ENCODE measurements at regions not wholly inside any gene's neighbourhood (a gene's known extent, or its start where the extent isn't known, plus 50 kb on each side); places are given as distances from the start of the nearest gene placed in this dataset.
"Not testable (repeated sequence)": the region's sequence is repeated elsewhere in the genome, so short reads cannot be mapped to it uniquely, and the experiment has no call there.

DNA sequence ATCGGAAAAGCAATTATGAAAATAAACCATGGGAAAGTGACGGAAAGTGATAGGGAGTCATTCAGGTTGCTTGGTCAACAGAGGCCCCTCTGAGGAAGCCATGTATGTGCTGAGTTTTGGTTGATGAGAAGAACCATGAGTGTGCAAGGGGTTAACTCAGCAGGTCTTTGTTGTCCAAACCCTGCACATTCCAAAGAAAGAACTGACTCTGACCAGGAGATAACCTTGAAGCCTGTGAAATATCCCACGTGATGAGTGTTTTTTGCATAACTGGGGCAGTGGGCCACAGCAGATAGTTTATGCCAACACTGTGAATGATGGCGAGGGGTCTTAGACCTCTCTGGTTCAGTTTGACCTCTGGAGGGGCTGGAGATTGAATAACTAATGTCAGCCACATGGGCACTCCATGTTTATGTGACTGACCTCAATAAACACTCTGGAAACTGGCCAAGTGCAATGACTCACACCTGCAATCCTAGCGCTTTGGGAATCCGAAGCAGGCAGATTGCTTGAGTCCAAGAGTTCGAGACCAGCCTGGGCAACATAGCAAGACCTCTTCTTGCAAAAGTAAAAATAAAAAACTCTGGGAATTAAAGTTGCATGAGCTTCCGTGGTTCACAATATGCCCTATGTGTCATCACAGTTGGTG lies 154.0 kb upstream of the FOXK1 start:
- no peak for DNase-seq

DNA sequence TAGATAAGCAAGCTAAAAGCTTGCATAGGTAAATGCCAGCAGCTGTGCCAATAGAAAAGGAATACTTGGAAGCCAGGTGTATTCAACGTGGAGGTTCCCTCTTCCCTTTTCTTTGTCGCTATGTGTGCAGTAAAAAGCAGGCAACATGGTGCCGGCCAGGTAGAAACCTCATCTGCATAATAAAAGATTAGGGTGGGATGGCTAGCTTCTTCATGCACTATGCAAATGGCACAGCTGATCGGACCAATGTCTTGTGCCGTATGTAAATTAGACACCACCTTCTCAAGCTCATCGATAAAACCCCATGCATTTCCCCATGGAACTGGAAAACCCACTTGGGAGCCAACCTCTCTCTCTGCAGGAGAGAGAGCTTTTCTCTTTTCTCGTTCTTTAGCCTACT lies 150.9 kb upstream of the FOXK1 start:
- no peak for DNase-seq

DNA sequence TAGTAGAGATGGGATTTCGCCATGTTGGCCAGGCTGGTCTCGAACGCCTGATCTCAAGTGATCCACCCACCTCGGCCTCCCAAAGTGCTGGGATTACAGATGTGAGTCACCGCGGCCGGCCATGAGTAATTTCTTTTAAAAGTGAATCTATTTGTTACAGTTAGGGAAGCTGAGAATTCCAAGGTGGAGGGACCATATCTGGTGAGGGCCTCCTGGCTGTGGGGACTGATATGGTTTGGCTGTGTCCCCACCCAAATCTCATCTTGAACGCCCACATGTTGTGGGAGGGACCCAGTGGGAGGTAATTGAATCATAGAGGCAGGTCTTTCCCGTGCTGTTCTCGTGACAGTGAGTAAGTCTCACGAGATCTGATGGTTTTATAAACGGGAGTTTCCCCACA lies 148.8 kb upstream of the FOXK1 start:
- DNase-seq = not testable (repeated sequence)

DNA sequence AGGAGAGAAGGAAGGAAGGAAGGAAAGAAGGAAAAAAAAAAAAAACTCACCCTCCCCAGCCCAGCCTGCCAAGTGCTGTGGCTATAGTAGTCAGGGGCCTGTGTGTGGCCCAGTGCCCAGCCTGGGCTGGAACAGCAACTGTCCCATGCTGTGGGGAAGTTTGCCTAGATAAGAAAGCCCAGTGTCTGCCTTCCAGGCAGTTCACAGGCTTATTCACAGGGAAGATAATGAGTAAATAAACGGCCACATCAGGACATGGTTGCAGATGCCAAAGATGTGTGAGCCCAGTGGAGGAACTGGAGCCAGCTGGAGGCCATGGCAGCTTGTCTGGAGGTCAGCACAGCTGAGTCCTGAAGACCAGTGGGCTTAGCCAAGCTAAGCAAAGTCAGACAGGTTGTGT lies 132.4 kb upstream of the FOXK1 start:
- DNase-seq = peak; percentile 8 to 15

DNA sequence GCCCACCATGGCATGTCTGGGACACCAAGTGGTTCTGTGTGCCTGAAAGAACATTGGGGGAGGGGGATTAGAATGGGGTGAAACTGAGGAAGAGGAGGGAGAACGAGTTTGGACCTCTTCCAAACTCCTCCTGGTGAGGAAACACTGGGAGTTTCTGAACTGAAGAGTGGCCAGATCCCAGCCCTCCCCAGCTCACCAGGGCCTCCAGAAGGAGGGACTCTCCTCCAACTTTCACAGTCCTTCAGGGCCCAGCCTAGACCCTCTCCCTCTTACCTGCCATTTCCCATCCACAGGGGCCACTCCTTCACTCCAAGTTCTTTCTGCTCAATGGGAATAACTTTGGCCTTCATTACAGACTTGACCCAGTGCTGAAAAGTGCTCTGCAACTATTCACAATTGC lies 132.0 kb upstream of the FOXK1 start:
- DNase-seq = no peak

DNA sequence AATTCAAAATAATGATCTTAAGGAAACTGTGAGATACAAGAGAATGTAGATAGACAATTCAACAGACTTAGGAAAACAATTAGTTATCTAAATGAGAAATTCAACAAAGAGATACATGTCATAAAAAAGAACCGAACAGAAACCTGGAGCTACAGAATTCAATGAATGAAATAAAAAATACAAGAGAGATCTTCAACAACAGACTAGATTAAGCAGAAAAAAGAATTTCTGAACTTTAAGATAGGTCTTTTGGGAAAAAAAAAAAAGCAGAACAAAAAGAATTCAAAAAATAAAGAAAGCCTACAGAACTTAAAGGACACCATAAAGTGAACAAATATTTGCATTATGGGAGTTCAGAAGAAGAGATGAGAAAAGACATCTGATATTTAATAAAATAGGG lies 129.1 kb upstream of the FOXK1 start:
- no peak for DNase-seq

DNA sequence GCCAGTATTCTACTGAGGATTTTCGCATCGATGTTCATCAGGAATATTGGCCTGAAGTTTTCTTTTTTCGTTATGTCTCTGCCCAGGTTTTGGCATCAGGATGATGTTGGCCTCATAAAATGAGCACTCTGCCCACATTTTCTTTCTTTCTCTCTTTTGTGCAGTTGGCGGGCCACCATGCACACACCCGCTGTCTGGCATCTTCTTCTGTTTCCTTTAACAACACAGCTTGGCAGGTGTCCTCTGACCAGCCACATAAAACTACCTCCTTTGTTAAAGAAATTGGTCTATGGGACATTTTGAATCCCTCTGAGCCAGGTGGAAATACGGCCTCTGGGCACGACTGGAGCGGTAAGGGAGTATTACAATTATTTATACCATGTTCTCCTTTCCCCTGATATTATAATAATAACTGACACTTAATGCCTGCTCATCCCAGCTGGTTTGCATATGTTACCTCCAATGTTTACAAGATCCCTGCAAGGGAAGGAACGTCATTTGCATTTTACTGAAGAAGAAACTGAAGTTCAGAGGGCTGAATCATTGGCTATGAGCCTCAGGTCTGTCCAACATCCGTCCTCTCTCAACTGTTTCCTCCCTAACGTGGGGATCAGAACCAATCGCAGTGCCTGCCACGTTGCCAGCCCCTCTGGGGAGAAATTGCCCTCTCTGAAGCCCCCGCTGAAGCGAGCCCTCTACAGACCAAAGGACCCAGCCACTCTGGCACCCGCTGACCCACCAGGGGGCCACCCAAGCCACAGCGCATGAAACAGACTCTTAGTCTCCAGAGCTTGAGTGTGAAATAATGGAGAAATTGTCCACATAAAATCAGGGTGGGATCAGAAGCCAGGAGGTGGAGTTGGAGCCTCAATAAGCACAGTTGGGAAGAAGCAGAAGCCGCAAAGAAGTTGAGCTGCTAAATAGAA lies 125.0 kb upstream of the FOXK1 start:
- peak in 1 of 2 donors; percentile 10 for DNase-seq

DNA sequence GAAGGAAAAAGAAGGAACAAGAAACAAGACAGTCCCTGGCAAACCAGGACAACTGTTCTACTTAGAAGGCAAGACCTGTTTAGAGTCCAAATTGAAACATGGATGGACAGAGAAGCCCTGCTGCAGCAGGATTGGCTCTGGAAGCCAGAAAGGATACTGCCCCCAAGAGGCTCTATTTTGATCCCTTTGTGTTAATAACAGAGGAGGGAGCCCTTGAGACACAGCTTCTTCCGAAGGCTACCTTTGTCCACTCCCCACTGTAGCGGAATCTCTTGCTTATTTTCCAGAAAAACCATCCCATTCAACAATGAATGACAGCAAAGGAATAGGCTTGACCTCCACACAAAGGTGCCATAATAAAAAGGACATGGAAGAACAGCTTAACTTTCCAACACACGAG lies 120.3 kb upstream of the FOXK1 start:
- no peak for DNase-seq

DNA sequence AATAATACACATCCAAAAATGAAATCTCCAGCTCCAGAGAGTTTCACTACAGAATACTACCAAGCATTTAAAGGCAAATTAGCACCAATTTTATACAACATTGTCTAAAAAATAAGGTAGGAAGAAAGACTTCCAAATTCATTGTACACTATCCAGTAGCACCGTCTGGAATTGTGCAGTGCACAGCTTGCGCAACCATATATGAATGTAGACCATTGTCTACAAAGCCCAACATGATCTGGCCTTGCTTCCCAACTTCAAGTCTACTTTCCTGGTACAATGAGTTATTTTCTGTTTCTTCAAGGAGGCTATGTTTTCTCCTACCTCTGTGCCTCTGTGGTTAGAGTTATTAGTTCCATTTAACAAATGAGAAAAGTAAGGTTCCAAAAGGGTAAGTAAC lies 115.4 kb upstream of the FOXK1 start:
- no peak for DNase-seq

DNA sequence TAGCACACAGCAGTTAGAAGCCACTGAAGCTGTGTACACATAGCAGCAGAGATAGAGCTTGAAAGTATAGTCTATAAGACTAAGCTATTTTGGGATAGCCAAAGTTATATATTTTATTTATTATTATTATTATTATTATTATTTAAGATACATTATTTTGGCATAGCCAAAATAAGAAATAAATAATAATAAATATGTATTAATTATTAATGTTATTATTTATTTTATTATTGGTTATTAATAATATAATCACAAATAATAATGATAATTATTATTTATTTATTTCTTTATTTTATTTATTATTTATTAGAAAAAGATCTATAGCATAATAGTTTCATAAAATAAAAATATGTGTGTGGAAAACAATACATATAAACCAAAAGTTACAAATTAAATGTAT lies 107.2 kb upstream of the FOXK1 start:
- no peak for DNase-seq

DNA sequence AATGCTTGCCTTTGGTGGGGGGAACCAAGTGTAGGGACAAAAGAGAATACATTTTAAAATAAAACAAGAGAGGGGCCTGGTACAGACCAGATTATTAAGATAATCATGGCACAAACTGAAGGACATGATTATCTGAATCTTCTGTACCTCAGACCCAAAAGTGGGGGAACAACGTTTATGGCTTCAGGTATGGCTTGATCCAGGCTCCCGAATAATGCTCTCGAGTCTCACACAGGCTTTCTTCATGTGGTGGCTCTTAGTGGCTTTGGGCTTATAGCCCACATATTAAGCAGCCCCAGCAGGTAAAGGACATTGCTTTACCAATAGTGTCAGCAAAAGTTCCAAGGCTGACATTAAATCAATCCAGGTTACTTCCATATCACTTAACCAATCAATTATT lies 106.8 kb upstream of the FOXK1 start:
- no peak for DNase-seq

DNA sequence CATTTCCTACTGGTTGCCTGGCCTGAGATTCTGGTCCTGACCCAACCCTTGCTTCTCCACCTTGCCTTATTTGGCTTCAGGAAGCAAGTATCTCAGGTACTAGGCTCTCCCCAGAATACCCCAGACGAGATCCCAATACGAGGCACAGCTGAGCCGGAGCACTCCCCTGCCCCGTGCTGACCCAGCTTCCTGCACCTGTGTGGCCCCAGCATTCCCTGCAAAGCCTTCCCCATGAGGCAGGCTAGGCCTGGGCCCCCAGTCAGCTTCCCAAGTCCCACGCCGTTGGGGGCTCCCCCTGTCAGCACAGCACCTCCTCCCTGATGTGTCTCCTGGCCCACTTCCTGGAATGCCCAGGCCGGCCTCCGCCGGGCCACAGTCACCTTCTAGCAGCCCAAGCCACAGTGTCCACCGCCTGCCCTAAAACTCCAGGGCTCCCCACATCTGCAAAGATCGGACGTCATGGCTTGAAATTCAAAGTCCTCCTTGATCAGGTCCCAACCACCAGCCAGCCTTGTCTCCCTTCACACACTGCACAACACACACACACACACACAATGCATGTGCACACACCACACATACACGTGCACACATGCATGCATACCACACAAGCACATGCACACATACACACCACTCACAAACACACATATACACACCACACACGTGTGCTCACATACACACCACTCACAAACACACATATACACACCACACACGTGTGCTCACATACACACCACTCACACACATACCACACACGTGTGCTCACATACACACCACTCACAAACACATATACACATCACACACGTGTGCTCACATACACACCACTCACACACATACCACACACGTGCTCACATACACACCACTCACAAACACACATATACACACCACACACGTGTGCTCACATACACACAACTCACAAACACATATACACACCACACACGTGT lies 78.9 kb upstream of the FOXK1 start:
- DNase-seq = no peak

DNA sequence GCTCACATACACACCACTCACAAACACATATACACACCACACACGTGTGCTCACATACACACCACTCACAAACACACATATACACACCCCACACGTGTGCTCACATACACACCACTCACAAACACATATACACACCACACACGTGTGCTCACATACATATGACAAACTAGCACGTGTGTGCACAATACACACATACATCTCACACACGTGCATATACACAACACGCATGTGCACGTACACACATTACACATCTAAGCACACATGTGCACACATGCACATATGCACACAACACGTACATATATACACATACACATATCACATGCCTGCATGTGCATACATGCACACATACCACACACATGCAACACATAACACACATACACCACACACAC lies 78.3 kb upstream of the FOXK1 start:
- no peak for DNase-seq

DNA sequence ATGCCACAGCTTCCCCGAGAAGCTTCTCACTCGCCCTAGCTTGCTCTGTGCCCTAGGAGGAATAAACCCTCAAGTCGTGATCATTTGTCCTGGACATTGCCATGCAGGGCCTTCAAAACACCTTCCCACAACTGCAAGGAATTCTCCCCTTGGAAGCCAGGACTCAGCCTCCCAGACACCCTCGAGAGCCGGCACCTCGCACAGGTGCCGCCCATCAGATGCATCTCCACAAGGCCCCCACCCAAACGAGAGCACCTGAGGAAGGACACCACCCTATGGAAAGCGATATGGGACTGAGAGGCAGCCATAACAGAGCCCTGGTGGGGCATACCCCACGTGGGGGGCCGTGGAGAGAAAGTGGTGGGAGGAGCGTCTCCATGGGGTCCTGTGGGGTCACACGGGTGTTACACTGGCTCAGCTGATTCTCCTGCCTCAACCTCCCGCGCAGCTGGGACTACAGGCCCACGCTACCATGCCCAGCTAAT lies 77.6 kb upstream of the FOXK1 start:
- DNase-seq = no peak

DNA sequence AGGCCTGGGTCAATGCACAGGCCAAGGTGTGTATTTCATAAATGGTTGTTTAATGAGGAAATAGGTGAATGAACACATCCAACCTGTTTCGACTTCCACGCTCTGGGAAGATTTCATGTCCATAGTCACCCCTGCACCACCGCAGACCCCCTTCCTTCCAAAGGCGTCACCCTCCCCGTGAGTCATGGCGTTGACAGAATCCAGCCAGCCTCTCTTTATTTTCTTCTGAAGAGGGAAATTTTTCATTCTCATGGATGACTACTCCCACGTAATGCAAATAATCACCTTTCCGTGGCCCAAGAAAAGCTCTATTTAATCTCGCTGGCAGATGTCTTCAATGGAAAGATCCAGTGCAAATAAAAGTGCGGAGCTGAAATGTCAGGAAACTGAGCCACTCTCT lies 75.3 kb upstream of the FOXK1 start:
- DNase-seq = no peak

DNA sequence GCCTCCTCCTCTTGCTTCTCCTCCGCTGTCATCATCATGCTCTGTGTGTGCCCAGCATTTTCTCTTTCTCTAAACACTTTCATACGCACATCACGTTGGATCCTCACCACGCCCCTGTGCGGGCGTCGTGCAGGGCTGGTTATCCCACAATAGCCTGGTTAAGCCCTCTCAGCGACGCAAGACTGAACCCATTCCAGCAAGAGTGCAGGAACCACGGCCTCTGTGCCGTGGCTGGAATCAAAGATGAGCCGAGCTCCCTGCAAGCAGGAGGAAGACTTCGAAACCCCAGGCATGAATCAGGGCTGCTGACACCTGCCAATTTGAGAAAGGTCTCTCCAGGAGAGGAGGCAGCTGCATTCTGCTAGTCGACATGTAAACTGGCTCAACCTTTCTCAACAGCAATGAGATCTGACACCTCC lies 74.8 kb upstream of the FOXK1 start:
- DNase-seq = no peak

DNA sequence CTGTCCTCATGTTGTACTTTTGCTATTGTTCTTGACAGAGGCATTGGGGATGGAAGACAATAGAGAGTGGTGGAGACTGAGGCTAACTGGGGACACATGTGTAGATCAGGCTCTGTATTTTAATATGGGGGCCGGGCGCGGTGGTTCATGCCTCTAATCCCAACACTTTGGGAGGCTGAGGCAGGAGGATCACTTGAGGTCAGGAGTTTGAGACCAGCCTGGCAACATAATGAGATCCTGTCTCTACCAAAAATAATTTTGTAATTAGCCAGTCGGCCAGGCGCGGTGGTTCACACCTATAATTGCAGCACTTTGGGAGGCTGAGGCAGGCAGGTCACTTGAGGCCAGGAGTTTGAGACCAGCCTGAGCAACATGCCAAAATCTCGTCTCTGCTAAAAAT lies 72.5 kb upstream of the FOXK1 start:
- DNase-seq = not testable (repeated sequence)

DNA sequence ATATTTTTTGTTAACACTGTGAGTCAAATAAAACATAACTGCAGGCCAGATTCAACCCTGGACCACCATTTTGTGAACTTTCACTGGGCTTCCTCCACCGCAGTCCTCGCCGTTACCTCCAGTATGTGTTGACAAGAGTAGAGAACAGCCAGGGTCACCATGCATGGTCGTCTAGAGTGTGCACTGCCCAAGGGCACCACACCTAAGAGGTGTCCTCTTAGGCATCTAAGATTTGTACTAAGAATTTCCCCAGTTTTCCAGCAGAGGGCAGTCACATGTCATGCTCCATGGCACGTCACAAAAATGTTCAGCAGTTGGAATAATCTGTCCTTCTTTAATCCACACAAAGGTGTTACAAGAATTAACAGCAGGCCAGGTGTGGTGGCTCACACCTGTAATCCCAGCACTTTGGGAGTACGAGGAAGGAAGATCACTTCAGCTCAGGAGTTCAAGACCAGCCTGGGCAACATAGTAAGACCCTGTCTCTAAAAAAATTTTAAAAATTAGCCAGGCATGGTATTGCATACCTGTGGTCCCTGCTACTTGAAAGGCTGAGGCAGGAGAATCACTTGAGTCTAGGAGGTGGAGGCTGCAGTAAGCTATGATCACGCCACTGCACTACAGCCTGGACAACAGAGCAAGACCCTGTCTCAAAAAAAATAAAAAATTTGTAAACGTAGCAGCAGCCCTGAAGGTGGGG lies 71.2 kb upstream of the FOXK1 start:
- DNase-seq = no peak

DNA sequence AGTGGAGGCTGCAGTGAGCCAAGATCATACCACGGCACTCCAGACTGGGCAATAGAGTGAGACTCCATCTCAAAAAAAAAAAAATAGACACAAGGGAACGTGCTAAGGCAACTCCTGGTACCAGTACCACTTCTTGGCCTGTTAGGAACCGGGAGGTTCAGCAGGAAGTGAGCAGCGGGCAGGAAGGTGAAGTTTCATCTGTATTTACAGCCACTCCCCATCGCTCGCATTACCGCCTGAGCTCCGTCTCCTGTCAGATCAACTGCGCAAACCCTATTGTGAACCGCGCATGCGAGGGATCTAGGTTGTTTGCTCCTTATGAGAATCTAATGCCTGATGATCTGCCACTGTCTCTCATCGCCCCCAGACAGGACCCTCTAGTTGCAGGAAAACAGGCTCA lies 69.9 kb upstream of the FOXK1 start:
- no peak for DNase-seq

DNA sequence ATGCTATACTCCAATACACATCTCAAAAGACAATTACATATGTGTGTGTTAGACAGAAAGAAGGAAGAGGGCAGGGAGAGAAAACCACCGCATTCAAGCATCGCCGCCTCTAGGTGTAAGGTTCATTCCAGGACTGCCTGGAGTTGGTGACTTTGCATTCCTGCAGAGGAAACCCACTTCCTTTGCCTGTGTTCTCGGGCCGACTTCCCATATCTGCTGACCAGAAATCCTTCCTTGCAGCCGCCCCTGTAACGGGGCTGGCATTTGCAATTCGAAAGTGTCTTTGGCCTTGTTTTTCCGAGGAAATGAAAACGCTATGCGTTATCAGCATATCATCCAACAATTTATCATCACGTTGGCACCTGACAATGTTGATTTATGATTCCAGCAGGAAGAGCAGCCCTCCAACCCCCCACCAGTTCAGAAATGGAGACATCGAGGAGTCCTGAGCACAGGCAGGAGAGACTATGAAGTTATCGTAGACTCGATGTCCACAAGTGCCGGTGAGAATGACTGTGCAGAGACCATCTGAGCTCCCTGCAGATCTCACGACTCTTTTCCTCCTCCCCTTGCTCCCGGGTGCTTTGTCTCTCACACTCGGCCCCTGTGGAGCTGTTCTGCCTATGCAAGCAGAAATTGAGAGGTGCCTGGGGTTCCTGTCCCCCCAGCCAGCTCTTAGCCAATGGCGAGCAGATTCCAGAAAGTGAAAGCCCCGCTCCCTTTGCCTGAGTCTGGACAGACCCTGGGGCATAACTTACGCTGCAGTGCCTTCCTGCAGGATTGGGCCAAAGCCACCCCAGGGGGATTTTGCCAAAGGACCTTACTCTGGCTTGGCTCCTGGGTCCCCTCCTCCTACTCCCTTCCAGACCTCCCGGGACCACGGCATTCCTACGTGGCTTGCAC lies 68.9 kb upstream of the FOXK1 start:
- no peak for DNase-seq

DNA sequence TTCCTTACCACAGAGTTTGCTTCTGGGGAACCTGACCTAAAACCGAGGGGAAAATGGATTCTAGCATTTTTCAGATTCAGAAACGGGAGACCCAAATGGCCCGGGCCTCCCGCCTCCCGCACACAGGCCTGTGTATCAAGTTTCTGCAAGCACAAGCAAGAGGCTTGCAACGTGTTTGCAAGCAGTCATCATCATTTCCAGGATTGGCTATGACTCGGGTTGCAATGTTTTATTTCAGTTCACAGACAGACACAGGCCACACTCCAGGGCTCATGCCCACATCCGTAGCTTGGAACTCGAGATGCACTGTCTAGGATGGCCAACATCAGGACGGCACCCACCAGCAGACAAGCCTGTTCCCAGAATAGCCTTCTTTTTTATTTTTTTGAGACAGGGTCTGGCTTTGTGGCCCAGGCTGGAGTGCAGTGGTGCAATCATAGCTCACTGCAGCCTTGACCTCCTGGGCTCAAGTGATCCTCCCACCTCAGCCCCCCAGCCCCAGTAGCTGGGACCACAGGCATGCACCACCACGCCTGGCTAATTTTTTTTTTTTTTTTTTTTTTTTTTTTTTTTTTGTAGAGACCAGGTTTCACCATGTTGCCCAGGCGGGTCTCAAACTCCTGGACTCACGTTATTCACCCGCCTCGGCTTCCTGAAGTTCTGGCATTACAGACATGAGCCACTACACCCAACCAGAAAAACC lies 68.1 kb upstream of the FOXK1 start:
- no peak for DNase-seq

Data from hippocampal formation (tissue), 2 donors.